ENCODE measurements at regions not wholly inside any gene's neighbourhood (a gene's known extent, or its start where the extent isn't known, plus 50 kb on each side); places are given as distances from the start of the nearest gene placed in this dataset.

DNA sequence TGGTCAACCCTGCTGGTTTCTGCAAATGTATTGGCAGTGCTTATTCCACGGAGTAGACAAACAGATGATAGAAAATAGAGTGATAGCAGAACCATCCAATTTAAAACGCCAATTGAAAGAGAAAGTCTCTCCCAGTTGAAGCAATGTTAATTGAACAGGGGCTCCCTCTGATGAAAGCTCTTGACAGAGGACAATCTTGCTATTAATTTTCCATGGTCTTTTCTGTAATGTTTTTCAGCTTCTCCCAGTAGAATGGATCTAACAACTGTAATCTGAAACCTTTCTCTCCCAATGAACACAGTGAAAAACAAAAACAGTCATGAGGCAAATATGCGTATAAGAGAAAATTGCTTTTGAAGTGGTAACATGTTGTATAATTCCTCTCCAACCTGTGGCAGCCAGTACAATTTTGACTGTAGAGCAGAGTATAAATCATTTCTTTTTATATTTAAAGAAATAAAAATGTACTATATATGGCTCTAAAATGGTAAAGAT, 225.1 kb upstream of the GALNTL6 start:
- no peak for TF ChIP-seq Cebpa-rat (IDR thresholded peaks at IDR 0.05)
- peaks cover 0 to 12% (median 10%) of the 10 kb centered on the region in 10 experiments; a peak in 14 of 20 replicates for H3K4me1 ChIP-seq
- no peak overlapping the region for H3K4me3 ChIP-seq
- no peaks in the 10 kb centered on the region for H3K27me3 ChIP-seq
- H4K20me1 ChIP-seq: no peaks in the 10 kb centered on the region
- no peak overlapping the region for H3K27ac ChIP-seq
- H3K4me2 ChIP-seq: no peak overlapping the region
- peaks cover 0 to 17% (median 7%) of the 10 kb centered on the region in 11 experiments; a peak in 9 of 22 replicates for H3K9me3 ChIP-seq (replicated peaks in 1 of 11)
- no peak overlapping the region for H3K9ac ChIP-seq
- no peaks in the 10 kb centered on the region for H3K36me3 ChIP-seq

DNA sequence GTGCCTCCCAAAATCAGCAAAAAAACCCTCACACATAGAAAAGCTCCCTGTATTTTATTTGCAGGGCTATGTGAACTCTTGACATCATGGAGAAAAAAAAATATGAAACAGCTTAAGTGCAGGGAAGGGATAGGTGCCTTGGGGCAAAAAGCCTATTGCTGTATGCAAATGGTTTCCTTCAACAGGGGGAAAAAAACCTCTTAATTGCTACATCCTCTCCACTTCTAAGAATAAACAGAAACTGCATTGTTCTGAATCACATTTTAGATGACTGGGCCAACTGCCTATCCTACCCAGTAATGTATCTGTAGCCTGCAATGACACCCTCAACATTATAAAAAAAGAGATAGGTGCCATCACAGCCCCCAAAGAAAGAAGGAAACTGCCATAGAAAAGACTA, 229.4 kb upstream of the GALNTL6 start:
- no peak overlapping the region for H3K27ac ChIP-seq
- no peaks in the 10 kb centered on the region for H3K27me3 ChIP-seq
- H3K4me2 ChIP-seq: peak overlapping the region in 7 of 11 experiments; percentile 2 to 46 (median 34); a peak in 8 of 22 replicates
- H4K20me1 ChIP-seq: no peaks in the 10 kb centered on the region
- peaks cover 0 to 23% (median 20%) of the 10 kb centered on the region in 10 experiments; a peak in 17 of 20 replicates for H3K4me1 ChIP-seq
- TF ChIP-seq Cebpa-rat (IDR thresholded peaks at IDR 0.05): no peak
- no peaks in the 10 kb centered on the region for H3K36me3 ChIP-seq
- H3K9me3 ChIP-seq (replicated peaks in 1 of 11): peaks cover 0 to 18% (median 7%) of the 10 kb centered on the region in 11 experiments; a peak in 9 of 22 replicates
- no peak overlapping the region for H3K4me3 ChIP-seq
- H3K9ac ChIP-seq: no peak overlapping the region

DNA sequence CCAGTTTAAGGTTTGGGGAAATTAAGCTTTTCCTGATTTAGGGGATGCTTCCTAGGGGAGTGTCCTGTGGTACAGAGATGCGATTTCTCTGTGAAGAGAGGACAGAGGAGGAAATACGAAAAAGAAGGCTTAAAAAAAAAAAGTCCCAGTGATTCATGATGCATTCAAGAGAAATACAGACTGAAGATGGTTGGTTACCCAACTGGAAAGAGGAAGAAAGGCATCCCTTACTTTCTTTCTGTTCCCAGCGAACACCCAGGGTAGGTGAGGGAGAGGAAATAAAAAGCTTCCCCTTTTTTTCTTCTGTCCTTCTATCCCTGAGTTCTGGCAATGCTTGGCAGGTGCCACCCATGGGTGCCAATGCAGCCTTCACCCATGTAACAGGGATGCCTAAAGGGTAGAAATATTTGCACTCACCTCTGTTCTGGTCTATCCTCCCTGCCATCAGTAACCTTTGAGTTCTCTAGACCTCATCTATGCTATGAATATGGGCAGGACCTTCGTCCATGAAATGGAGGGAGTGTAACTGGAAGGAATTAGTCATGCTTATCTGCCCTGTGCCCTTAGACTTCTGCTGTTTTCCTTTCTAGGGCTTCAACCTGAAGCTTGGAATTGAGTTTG, 230.1 kb upstream of the GALNTL6 start:
- Histone ChIP-seq H3K27me3 (no peaks in the 10 kb centered on the region), H4K20me1 (no peaks in the 10 kb centered on the region), H3K36me3 (no peaks in the 10 kb centered on the region), H3K27ac (no peak overlapping the region), H3K4me2 (peak overlapping the region; percentile 7 to 57 (median 37); a peak in 17 of 22 replicates), H3K4me1 (peaks cover 0 to 23% (median 20%) of the 10 kb centered on the region in 10 experiments; a peak in 17 of 20 replicates), H3K9ac (no peak overlapping the region), H3K9me3 (replicated peaks in 1 of 11) (peaks cover 0 to 20% (median 8%) of the 10 kb centered on the region in 11 experiments; a peak in 13 of 22 replicates), H3K4me3 (no peak overlapping the region)
- TF ChIP-seq Cebpa-rat (IDR thresholded peaks at IDR 0.05): no peak

- no peak overlapping the region for H3K9ac ChIP-seq
- H3K36me3 ChIP-seq: no peaks in the 10 kb centered on the region
- no peak overlapping the region for H3K27ac ChIP-seq
- no peaks in the 10 kb centered on the region for H3K27me3 ChIP-seq
- H3K4me1 ChIP-seq: no peaks in the 10 kb centered on the region
- no peak for TF ChIP-seq Cebpa-rat (IDR thresholded peaks at IDR 0.05)
- no peak overlapping the region for H3K4me2 ChIP-seq
- peaks cover 5 to 25% (median 17%) of the 10 kb centered on the region in 11 experiments; a peak in 17 of 22 replicates for H3K9me3 ChIP-seq (replicated peaks in 1 of 11)
- H4K20me1 ChIP-seq: no peaks in the 10 kb centered on the region
- H3K4me3 ChIP-seq: no peak overlapping the region
Observed at GRCh38 chr4:171573181-171573580, 240.0 kb upstream of the GALNTL6 start.

DNA sequence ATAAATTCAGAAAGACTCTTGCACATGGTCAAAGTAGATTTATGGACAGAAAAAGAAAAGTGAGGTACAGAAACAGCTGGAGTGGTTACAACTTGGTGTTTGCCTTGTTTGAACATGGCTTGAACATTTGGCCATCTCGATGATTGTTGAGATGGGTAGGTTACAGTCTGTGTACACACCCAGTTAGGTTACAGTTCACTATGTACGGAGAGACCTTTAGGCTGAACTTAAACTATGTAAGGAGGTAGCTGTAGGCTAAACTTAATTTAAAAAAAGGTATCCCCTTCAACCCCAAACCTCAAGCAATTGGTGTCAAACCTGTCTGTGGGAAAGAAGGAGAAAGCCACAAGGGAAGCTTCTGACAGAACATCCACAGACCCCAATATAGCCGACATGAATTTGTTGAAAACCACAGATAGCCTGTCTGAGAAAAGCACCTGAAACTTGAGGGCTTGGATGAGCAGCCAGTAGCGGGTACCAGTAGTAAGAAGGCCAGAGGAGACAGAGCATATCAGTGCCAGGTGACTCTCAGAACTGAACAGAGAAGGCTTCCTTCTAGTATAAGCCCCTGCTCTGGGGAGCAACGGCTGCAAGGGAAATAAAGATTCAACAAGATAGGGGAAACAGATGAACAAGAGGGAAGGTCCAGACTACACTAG, 247.9 kb upstream of the GALNTL6 start:
- TF ChIP-seq Cebpa-rat (IDR thresholded peaks at IDR 0.05): no peak
- Histone ChIP-seq H3K9ac (no peak overlapping the region), H3K4me3 (no peak overlapping the region), H3K4me1 (no peaks in the 10 kb centered on the region), H3K27me3 (no peaks in the 10 kb centered on the region), H3K27ac (no peak overlapping the region), H3K4me2 (no peak overlapping the region), H3K9me3 (replicated peaks in 1 of 11) (peaks cover 0 to 15% (median 8%) of the 10 kb centered on the region in 11 experiments; a peak in 11 of 22 replicates), H4K20me1 (no peaks in the 10 kb centered on the region), H3K36me3 (no peaks in the 10 kb centered on the region)

DNA sequence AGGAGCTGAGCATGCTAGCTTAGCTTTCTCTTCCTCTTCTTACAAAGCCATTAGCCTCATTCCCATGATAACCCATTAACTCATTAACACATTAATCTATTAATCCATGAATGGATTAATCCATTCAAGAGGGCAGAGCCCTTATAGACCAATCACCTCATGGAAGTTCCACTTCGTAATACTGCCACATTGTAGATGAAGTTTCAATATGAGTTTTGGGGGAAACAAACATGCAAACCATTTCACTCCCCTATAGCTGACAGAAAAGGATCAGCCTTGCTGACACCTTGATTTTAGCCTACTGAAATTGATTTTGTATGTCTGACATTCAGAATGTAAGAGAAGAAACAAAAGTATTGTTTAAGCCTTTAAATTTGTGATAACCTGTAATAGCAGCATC, 251.8 kb upstream of the GALNTL6 start:
- TF ChIP-seq Cebpa-rat (IDR thresholded peaks at IDR 0.05): no peak
- no peak overlapping the region for H3K4me3 ChIP-seq
- H3K4me2 ChIP-seq: no peak overlapping the region
- no peaks in the 10 kb centered on the region for H3K9me3 ChIP-seq (replicated peaks in 1 of 11)
- no peaks in the 10 kb centered on the region for H4K20me1 ChIP-seq
- no peak overlapping the region for H3K9ac ChIP-seq
- H3K36me3 ChIP-seq: no peaks in the 10 kb centered on the region
- no peaks in the 10 kb centered on the region for H3K4me1 ChIP-seq
- no peaks in the 10 kb centered on the region for H3K27me3 ChIP-seq
- H3K27ac ChIP-seq: no peak overlapping the region

DNA sequence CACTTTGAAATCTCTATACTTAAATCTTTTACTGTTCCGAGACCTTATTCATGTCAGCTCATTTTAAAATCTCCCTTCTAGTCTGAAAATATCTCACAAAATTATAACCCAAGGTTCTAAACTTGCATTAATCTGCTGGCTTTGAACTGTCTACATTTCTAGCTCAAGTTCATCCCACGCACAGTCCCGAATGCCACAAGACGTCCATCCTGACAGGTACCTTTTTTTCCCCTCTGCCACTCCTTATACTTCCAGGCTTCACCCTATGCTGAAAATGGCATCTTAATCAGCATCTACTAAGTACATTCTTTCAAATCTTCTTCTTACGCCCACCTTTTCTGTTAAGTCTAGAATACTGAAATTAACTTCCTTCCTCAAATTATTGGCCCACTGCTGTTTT, 259.2 kb upstream of the GALNTL6 start:
- Histone ChIP-seq H4K20me1 (no peaks in the 10 kb centered on the region), H3K27me3 (no peaks in the 10 kb centered on the region), H3K9me3 (replicated peaks in 1 of 11) (no peaks in the 10 kb centered on the region), H3K4me2 (no peak overlapping the region), H3K4me3 (no peak overlapping the region), H3K36me3 (no peaks in the 10 kb centered on the region), H3K9ac (no peak overlapping the region), H3K27ac (no peak overlapping the region), H3K4me1 (no peaks in the 10 kb centered on the region)
- TF ChIP-seq Cebpa-rat (IDR thresholded peaks at IDR 0.05): no peak

DNA sequence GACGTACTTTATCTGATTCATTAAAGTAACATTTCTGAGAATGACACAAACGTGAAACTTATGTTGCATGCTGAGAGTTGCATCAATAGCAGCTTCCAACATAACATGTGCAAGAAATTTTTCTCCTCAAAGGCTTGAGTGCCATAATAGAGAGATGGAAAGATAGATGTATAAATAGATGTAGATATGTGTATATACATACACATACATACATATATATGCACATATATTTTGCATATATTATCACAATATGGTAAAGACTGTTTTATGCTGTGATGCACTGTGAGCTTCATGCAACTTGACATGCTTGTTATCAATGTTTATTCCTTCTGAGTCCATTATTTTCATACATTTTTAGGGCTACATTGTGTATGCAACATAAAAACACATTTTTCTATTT, 270.6 kb upstream of the GALNTL6 start:
- no peak overlapping the region for H3K27ac ChIP-seq
- no peak overlapping the region for H3K4me3 ChIP-seq
- H3K9me3 ChIP-seq (replicated peaks in 1 of 11): no peaks in the 10 kb centered on the region
- H3K4me2 ChIP-seq: no peak overlapping the region
- H4K20me1 ChIP-seq: no peaks in the 10 kb centered on the region
- no peak overlapping the region for H3K9ac ChIP-seq
- no peaks in the 10 kb centered on the region for H3K4me1 ChIP-seq
- no peak for TF ChIP-seq Cebpa-rat (IDR thresholded peaks at IDR 0.05)
- H3K36me3 ChIP-seq: no peaks in the 10 kb centered on the region
- no peaks in the 10 kb centered on the region for H3K27me3 ChIP-seq

- Histone ChIP-seq H4K20me1 (no peaks in the 10 kb centered on the region), H3K9me3 (replicated peaks in 1 of 11) (no peaks in the 10 kb centered on the region), H3K4me1 (no peaks in the 10 kb centered on the region), H3K36me3 (no peaks in the 10 kb centered on the region), H3K4me2 (no peak overlapping the region), H3K27me3 (no peaks in the 10 kb centered on the region), H3K9ac (no peak overlapping the region), H3K4me3 (no peak overlapping the region), H3K27ac (no peak overlapping the region)
- no peak for TF ChIP-seq Cebpa-rat (IDR thresholded peaks at IDR 0.05)
Observed at GRCh38 chr4:171538601-171539100, 274.6 kb upstream of the GALNTL6 start.

Measured in BLaER1 treated with 17β-estradiol and CSF1 and Interleukin-3, amounts not matched to agents 10 nM and 100 nM (cell line).